ENCODE measurements at regions not wholly inside any gene's neighbourhood (a gene's known extent, or its start where the extent isn't known, plus 50 kb on each side); places are given as distances from the start of the nearest gene placed in this dataset.

GRCh38 chr1:18038051-18038450 is 69.5 kb upstream of the IGSF21 start:
- TF ChIP-seq REST (IDR thresholded peaks at IDR 0.05; ENCODE audit: low read depth, low read length) (no peak), GABPA (IDR thresholded peaks at IDR 0.05; ENCODE audit: low read depth) (no peak), CTCF (IDR thresholded peaks at IDR 0.05) (no peak), RCOR1 (IDR thresholded peaks at IDR 0.05; ENCODE audit: low read length) (no peak), RAD21 (IDR thresholded peaks at IDR 0.05; ENCODE audit: low read length) (no peak)
